22Rv1 (cell line): ENCODE measurements at regions not wholly inside any gene's neighbourhood (a gene's known extent, or its start where the extent isn't known, plus 50 kb on each side); places are given as distances from the start of the nearest gene placed in this dataset.

Experiments used
- H3K27ac ChIP-seq: fragments of 450-650 bp; 2 replicates; pipeline ENCODE4 v1.5.1; 2017
- CTCF ChIP-seq: fragments of 450-650 bp; IDR thresholded peaks from 2 replicates; pipeline ENCODE4 v1.5.1; 2017; ENCODE audit warnings: mild to moderate bottlenecking
- ZFX ChIP-seq: fragments of 450-650 bp; IDR thresholded peaks from 2 replicates; pipeline ENCODE4 v1.6.1; 2017; ENCODE audit warnings: antibody characterized with exemption, borderline replicate concordance

- TF ChIP-seq CTCF = no peak
- no peak for TF ChIP-seq ZFX
- H3K27ac ChIP-seq = no peak overlapping the region
These were observed 242.6 kb upstream of the SETMAR start for GRCh38 chr3:4060603-4061002.

GRCh38 chr3:4061195-4061594 is 242.0 kb upstream of the SETMAR start:
- TF ChIP-seq CTCF (no peak), ZFX (no peak)
- H3K27ac ChIP-seq = no peak overlapping the region

GRCh38 chr3:4061783-4062360 is 241.3 kb upstream of the SETMAR start:
- no peak for TF ChIP-seq ZFX
- no peak for TF ChIP-seq CTCF
- H3K27ac ChIP-seq = no peak overlapping the region

- H3K27ac ChIP-seq = no peak overlapping the region
- TF ChIP-seq ZFX (no peak), CTCF (no peak)
These were observed 240.5 kb upstream of the SETMAR start for GRCh38 chr3:4062621-4063020.

GRCh38 chr3:4063916-4064574 is 239.1 kb upstream of the SETMAR start:
- no peak for TF ChIP-seq ZFX
- TF ChIP-seq CTCF = no peak
- H3K27ac ChIP-seq = no peak overlapping the region

GRCh38 chr3:4065085-4065484 is 238.1 kb upstream of the SETMAR start:
- TF ChIP-seq CTCF = no peak
- no peak for TF ChIP-seq ZFX
- no peak overlapping the region for H3K27ac ChIP-seq

- no peak overlapping the region for H3K27ac ChIP-seq
- no peak for TF ChIP-seq CTCF
- TF ChIP-seq ZFX = no peak
These were observed 237.6 kb upstream of the SETMAR start for GRCh38 chr3:4065554-4065953.
